COR-L47 (cell line): ENCODE measurements at regions not wholly inside any gene's neighbourhood (a gene's known extent, or its start where the extent isn't known, plus 50 kb on each side); places are given as distances from the start of the nearest gene placed in this dataset.

Experiments
- DNase-seq: peaks from one replicate; lab custom pipeline; 2025; lab: John Stamatoyannopoulos, UW

DNA sequence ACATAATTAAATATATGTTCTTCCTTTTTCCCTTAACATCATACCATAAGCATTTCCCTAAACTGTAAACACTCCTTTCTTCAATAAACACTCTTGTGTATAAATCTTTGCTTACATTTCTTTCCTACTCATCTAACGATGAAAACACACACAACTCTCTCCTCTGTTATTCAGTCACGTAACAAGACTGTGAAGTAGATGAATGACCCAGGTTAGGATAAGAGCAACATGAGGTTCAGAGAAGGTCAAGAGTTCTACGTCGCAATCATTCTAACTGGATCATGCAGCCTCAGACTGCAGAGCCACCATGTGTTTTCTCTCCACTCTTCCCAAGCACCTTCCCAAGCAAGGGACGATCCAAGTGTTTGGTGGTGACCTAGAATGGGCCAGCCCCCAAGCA, 70.5 kb upstream of the SPTLC1 start:
- DNase-seq: no peak

DNA sequence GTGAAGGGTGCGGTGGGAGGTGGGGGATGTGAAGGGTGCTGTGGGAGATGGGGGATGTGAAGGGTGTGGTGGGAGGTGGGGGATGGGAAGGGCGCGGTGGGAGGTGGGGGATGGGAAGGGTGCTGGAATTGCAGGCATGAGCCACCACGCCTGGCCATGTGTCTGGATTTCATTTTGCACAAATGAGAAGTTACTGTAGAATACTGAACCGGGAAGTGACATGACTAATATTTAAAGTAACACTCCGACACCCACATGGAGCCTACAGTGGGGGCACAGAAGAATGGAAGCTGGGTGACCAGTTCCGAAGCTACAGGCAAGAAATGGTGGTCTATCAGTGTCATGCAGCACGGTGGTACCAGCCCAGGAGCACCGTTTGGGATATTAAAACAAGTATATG, 69.9 kb upstream of the SPTLC1 start:
- no peak for DNase-seq

DNA sequence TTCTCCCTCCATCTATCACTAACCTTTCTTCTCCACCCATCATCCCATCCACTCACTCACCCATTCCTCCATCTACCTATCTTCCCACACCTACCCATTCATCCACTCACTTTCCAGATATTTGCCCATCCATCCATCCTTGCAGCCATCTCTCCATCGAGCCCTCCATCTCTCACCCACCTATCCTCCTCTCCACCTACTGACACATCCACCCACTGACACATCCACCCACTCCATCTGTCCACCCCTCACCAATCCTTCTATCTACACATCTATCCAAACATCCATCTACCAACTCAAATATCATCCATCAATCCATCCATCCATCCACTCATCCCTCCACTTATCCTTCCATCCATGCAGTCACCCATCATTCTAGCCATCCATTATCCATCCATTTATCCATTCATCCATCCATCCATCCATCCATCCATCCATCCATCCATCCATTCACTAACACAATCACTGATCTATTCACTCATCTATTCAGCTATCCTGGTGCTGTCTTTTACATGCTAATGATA, 68.9 kb upstream of the SPTLC1 start:
- DNase-seq: no peak

DNA sequence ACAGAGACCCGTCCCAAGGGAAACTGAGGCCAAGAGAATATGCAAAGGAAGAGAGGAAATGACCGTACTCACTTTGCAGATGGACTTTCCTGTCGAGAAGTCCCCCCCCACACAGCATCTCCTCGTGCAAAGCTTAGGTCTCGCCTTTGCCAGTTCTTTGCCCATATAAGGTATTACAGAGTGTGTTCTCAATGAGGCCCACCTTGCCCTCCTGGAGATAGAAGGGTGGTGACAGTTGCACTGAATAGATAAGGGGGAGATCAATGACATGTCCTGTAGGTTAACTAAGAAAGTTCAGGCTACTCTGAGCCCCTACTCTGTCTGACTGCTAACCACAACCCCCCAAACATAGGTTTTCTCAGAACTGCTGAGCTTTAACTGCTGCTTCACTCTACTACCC, 68.2 kb upstream of the SPTLC1 start:
- DNase-seq: no peak

DNA sequence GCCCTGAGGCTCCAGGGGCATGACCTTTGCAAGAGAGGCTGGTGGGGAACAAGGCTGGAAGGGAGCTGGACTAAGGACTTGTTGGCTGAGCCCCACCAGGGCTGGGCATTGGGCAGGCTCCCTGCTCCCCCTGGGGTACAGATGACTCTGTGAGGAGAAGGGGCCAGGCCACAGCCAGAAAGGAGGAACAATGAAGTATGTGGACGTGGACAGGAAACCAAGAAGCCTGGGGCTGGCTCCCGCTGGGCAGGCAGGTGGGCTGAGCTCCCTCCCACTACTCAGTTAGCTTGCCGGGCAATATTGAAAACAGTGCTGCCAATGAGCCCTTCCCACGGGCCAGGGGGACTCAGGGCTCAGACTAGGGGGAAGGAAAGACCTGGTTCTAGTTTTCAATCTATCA, 66.1 kb upstream of the SPTLC1 start:
- DNase-seq: no peak

DNA sequence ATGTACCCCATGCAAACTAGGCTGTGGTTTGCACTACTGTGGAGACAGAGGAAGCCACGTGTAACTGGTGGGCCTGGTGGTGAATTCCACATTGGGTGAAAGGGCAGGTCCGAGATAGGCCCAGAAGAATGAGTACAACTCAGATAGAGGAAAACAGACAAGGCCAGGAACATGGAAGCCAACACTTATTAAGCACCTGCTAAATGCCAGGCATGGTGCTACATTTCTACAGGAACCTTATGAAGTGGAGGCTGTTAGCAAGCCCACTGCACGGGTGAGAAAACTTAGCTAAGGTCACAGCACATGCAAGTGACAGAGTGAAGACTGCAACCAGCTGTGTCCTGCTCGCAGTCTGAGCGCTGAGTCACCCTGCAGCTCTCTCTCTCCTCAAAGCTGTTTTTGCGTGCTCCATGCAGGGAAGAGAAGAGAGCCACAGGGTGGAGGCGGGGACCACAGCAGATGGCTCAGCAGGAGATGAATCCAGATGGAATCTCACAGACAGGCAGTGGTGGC, 65.5 kb upstream of the SPTLC1 start:
- peak; percentile 53 for DNase-seq

DNA sequence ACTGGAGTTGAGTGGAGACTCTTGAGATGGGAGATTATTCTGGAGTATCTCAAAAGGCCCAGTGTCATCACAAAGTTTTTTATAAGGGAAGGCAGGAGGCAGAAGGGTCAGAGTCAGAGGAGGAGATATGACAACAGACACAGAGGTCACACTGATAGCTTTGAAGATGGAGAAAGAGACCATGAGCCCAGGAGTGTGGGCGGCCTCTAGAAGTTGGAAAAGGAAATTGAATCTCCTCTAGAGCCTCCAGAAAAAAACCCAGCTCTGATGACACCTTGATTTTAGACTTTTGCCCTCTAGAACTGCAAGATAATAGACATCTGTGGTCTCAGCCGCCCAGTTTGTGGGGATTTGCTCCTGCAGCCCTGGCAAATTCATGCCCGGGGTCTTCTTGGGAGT, 64.8 kb upstream of the SPTLC1 start:
- DNase-seq: no peak

DNA sequence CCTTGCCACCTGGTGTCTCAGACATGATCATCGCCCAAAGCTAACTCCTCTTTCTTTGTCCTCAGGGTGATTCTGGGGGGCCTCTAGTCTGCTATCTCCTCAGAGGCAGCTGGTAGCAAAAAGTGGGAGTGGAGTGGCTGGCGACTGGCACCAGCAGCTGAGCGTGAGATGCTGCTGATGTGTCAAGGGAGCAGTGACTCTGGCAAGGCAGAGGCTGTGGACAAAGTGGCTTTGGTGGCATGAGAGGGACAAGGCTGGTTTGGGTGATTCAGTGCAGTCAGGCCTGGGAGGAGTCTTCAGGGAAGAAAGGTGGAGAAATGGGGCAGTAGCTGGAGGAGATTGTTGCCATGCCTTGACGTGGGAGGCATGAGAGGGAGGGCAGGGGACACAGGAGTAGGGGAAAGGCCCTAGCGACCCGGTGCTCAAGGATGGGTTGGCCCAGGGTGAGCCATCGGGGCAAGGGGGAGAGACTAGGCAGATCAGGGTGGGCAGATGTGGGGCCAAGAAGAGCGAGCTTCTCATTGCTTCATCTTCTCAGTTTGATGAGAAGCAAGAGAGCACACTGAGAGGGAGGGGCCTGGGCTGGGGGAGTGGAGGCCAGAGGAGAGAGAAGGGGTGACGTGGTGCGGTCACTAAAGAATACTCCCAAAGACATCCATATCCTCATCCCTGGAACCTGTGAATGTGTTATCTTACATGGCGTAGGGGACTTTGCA, 64.2 kb upstream of the SPTLC1 start:
- no peak for DNase-seq

DNA sequence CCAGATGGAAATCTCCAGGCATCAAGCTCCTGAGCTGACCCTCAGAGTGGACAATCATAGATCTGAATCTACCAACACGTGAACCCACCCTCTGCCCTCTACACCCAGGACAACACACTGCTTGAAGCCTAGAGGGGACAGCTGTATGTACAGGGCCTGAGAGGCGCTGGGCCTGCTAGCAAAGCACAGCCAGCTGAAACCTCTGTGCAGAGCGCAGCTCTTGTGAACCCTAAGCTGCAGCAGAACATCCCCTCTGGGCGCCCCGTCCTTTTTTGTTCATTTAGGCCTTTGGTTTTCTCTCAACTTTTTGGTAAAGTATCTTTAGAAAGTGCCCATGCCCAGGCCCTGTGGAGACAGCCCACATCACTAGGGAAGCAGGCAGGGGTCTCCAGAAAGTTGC, 62.4 kb upstream of the SPTLC1 start:
- no peak for DNase-seq

DNA sequence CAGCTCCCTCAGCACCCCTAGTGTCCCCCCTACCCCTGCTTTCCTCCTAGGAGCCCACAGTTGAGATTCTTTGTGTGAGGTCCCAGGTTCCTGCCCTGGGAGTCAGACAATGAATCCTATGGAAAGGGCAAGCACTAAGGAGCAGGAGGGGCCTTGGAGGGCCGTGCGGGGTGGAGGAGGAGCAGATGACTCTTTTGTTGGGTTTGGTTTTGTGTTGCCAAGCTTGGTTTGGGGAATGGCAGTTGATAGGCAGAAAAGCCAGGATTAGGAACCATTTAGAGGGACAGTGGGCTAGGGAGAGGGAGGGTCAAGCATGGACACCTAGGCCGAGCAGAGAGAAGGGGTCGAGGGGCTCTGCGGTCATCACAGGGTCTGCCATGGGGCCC, 61.6 kb upstream of the SPTLC1 start:
- DNase-seq: no peak

DNA sequence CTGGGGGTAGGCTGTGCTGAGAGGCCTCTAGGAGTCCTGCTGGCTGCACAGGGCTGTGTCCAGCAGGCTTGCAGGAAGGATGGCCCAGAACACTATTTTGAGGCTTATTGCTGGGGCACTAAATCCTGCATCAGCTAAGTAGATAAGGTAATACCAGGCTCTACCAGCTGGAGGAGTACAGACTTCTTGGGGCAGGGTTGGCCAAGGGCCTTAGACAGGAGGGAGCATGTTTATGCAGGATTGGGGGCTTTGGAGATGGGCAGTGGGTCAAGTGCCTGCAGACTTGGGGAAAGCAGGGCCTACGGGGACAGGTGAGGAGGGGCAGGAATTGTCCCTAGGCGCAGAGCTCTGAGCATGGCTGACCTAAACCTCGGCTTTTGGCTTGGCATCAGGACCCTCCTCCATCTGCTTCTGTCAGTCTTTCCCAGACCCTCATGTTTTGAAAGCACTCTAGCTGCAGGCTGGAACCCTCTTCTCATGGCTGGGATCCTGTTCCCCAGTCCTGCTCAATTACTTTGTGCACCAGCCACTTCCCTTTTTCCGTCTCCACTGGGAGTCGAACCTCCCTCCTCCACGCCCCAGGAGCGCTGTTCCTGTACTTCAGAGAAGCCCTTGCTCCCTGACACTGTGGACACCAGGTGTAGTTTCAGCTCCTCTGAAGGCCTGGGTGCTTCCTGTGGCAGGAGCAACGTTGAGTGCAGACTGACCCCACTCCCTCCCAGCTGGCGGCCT, 61.0 kb upstream of the SPTLC1 start:
- no peak for DNase-seq

DNA sequence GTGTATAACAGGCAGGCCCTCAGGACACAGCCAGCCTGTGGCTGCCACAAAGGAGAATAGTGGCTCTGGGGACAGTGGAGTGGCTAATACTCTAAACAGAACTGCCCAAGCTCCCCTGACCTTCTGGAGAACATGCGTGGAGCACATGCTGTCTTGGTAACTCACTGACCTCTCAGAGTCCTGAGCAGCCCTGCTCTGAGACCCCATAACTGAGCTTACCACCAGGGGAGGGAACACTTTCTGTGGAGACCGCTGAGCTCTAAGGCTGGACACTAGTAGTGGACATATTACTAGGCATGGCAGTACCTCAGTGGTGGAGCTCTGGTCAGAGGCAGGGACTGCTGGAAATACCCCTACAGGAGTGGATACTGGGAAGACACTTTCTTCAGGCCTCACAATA, 60.2 kb upstream of the SPTLC1 start:
- DNase-seq: no peak

DNA sequence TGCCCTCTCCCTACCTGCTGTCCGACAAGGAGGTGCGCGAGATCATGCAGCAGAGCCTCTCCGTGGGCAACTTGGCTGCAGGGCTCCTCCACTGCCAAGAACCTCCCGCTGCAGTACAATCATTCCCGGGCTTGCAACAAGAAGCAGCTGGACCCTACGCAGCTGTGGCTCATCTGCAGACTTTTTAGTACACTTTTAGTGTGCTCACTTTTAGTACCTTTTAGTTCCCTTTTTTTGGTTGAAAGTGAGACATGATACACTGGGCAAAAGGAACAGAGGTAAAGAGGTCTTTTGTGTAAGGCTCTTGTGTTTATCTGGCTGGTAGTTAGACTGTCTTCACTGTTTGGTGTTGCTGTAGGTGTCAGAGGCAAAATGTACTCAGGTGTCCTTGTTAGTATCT, 58.1 kb upstream of the SPTLC1 start:
- DNase-seq: no peak

DNA sequence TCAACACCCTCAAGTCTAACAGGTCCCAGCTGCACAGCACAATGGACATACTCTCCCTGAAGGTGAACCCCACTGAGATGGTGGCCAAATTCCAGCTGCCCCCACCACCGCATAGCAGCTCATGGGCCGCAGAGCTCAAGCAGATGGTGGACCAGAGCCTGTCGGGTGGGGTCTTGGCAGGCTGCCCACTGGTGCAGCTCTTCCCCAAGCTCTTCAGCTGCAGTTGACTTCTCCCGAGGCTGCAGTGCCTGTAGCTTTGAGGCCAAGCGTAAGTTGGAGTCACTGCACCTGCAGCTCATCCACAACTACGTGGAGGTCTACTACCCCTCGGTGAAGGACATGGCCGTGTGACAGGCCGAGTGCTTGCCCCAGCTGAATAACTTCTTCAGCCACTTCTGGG, 56.6 kb upstream of the SPTLC1 start:
- peak; percentile 47 for DNase-seq

DNA sequence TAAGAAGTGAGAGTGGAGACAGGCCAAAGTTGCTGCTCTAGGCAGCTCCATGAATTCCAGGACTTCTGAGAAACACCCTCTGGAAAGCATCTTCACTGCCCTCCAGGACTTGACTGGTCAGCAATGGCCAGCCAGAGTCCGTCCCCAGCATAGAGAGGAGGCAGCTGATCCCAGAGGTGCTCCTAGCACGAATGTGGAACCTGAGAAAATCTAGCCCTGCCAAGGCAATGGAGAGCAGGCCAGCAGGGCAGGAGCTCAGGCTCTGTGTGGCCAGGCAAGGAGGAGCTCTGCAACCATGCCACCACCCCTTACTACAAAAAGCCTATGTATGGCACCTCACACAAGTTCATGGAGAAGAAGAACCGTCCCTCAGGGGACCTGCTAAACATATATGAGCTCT, 56.1 kb upstream of the SPTLC1 start:
- DNase-seq: no peak

DNA sequence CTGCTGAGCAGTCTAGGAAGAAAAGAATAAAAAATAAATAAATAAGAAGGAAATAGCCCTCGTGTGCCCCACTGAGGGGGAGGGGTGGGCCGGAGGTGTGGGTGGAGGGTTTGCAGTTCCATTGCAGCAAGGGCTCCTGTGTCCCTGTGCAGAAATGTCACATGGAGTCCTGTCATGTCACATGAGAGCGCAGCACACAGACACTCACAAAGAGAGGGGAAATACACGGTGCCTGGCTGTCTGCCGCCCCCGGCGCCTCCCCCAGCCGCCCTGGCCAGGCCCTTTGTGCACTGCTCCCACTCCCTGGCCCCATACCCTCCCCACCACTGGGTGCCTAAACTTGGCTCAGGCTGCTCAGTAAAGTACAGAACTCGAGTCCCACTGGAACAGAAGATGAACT, 55.6 kb upstream of the SPTLC1 start:
- peak; percentile 18 for DNase-seq

DNA sequence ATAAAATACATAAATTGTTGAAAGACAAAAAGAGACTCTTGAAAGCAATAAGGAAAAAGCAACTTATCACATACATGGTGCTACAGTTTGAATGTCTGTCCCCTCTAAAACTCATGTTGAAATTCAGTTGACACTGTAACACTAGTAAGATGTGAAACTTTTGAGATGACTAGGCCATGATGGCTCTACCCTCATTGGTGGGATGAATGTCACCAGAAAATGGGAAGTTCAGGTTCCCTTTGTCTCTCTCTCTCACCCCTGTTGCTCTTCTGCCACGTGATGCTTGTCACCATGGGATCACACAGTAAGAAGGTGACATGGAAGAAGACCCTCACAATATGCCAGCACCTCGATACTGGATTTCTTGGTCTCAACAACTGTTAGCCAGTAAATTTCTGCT, 50.3 kb upstream of the SPTLC1 start:
- DNase-seq: no peak
